ENCODE measurements at regions not wholly inside any gene's neighbourhood (a gene's known extent, or its start where the extent isn't known, plus 50 kb on each side); places are given as distances from the start of the nearest gene placed in this dataset.

DNA sequence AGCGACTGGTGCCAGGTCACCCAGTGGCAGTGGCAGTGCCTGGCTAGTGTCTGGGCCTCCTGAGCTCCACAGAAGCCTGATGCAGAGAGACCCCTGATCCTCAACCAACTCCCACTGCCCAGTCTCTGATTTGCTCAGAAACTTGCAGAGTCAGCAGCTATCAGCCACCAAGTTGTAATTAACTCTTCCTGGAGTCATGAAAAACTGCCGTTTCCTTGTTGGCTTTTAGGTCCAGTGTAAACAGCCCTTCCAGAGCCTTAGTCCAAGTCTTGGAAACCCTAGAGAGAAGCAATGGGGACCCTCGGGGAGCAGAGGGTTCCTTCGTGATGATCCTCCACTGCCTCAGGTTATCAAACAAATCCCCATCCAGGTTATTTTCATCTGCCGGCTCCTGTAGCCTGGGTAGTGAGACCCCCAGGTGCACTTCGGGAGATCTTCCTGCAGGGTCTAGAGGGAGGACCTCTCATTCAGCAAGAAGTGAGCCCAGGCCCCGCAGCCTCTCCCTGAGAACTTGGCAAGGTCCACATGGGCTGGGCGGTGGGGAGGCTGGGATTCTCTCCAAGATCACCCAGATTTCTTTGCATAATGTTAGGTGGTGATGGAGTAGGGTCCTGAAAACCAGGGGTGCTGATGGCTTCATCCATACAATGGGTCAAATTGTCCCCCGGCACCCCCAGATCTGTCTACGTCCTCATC, 137.7 kb upstream of the HDAC4 start:
- DNase-seq: no peak

DNA sequence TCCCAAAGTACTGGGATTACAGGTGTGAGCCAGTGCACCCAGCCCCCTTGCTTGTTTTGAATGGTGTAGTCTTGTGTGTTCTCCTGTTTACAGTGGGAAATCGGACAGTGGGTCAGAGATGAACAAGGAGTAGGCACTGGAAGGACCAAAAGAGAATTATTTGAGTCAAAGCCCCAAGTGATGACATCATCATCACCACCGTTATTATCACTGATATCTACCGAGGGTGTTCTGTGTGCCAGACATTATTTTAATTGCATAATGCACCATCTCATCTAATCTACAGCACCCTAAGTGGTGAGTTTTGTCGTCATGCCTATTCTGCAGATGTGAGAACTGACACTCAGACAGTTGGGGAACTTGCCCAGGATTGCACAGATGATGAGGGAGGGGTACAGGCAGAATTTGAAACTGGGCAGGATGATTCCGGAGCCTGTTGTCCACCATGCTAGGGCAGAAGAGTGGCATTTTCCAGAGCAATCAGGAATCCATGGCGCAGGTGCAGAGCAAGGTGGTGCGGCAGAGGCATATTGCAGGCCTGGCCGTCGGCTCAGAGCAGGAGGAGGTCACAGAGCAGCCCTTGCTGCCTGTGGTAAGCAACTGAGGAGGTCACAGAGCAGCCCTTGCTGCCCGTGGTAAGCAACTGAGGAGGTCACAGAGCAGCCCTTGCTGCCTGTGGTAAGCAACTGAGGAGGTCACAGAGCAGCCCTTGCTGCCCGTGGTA, 137.0 kb upstream of the HDAC4 start:
- DNase-seq: no peak

DNA sequence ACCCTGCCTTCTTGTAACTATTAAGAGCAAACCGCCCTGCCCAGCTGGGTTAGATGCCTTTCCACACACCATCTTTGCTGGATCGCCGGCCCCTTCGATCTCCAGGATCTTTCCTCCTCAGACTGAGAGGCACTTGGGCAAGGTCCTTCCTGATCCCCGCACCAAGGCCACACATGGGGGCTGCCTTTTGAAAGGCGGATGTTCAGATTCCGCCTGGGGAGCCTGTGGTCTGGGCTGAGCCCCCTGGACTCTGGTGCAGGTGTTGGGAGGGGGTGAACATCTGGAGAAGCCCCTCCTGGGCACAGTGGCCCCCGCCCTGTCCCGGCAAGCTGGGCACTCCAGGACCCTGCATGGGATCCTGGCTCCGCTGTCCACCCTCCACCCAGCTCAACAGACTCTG, 135.4 kb upstream of the HDAC4 start:
- no peak for DNase-seq

DNA sequence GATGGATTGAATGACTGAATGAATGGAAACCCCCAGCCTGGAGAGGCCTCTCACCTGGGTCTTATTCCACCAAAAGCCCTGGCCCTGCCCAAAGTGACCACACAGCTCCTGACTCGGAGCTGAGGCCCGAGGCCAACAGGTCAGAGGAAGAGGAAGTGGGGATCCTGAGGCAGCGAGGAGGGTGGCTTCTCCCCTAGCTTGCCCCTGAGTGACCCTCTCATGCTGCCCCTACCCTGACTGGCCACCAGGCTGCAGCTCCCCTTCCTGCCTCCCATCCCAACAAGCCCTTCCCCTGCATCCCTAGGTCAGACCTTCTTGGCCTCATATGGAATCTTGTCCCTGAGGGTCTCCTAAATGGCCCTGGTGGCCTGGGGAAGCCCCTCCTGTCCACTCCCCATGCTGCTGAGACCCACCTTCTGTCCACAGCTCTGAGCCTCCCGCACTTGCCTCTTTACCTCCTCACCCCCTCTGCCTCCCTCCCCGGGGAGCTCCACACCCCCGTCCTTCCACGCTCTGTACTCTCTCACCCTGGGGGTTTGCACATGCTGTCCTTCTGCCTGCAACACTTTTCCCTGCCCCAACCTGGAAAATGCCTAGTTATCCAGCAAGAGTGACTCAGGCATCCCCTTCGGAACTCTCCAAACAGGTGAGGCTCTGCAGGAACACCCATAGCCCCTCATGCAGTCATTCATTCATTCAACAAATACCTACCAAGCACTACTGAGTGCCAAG, 134.8 kb upstream of the HDAC4 start:
- no peak for DNase-seq

DNA sequence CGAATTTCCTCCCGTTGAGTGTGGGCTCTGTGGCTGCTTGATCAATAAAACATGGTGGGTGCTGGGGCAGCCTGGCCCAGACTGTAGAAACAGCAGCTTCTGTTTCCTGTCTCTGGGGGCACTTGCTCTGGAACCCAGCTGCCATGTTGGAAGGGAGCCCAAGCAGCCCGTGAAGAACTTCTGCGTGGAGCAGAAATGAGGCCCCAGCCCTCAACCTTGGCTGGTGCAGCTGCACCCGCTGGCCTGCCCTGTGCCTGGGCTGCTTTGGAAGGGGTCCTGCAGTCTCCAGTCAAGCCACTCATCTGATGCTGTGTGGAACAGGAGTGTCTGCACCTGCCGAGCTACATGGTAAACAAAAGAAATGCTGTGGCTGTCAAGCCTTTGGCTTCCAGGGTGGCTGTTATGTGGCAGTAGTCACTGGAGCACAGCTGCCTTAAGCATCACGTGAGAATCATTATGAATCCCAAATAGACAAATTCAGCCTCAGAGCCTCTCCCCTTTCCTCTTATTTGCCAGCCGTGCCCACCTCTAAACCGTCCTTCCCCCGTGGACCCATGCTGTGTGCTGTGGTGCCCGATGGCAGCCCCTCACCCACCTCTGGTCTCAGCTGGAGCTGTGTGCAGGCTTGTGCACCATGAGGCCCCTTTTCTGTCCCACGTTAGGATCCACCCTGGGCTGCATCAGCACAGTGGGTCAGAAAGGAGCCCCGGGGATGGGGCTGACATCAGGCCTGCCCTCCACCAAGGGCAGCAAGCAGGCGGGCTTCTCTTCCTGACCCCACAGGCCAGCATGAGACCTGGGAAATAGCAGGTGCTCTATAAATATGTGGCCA, 134.0 kb upstream of the HDAC4 start:
- no peak for DNase-seq

DNA sequence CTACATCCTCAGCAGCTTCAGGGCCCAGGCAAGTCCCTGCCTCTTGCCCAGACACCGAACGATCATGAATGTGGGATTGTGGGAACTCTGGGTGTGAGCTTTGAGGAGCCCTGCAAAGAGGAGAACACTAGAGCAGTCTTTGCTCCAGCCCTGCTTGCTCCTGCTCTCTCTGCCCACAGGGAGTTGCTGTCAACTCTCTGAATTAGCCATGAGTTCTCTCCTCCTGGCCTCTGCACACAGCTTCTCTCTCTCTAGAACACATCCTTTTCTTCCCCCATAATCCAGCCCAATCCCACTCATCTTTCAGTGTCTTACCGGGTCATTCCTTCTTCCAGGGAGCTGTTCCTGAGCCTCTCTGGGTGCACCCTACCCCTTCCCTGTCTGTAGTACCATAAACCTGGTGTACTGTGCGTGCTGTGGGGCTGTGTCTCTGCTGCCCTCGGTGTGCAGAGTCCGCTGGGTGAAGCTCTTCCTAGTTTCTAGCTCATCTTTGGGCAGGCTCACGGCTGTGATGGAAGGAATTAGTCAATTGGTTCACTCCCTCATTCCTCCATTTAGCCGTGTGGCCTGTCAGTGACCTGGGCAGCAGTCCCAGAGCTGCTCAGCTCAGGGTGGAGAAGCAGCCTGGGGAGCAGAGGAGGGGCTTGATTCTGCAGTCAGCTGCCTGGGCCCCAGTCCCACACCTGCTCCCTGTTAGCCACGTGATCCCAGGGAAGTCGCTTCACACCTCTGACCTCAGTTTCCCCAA, 132.9 kb upstream of the HDAC4 start:
- no peak for DNase-seq

DNA sequence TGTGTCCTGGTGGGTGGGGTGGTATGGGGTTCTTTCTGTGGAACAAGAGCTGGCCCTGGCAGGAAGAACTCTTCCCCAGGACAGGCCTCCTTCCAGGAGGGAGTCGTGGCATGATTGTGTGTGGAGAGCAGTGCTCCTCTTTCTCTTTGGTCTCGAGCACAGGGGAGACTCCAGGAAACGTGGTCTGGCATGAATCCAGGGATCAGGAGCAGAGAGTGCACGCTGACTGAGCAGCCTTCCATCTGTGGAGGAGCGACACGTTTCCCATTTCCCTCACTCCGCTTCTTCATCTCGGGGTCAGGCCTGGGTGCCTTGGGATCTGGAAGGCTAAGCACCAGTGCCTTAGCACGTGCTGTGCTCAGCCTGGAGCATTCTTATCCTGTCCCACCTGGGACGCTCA, 132.0 kb upstream of the HDAC4 start:
- DNase-seq: no peak

DNA sequence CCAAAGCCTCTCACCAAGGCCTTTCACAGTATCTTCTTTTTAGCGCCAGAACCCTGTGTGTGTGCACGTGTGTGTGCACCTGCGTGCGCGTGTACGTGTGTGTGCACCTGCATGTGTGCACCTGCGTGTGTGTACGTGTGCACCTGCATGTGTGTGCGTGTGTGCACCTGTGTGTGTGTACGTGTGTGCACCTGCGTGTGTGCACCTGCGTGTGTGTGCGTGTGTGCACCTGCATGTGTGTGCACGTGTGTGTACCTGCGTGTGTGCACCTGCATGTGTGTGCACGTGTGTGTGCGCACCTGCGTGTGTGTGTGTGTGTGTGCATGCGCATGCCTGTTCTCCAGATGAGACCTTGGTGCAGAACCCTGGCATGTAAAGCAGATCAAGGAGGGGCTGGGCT, 131.4 kb upstream of the HDAC4 start:
- DNase-seq: no peak

DNA sequence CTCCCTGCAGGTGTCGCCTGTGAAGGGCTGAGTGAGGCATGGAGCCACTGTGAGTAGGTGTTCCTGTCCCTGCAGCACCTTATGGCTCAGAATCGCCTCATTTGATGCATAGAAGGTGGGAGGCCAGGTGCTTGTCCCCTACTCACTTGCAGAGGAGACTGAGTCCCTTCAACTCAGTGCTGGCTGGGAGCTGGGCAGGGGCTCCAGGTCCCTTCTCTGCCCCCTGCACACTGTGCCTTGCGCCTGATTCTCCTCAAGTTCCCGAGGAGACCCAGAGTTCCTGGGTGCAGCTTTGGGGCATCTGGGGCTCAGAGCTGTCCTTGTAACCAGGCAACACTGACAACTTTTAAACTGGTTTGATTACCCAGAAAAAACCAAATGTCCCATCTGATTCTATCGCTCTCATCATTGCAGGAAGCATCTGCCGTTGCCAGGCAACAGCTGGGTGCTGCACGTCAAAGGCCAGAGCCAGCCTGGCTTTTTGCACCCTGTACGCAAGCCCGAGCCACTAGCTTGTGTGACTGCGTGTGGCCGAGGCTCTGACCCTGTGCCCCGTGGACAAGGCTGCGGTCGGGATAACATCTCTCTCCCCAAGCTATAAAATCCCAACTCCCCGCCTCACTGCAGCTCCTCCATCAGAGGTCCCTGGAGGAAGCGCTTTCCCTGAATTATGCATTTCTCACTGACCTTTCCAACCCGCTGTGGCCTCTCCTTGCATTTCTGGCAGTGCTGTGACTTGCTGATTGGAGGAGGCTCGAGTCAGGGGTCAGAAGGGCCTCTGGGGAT, 130.8 kb upstream of the HDAC4 start:
- DNase-seq: no peak

DNA sequence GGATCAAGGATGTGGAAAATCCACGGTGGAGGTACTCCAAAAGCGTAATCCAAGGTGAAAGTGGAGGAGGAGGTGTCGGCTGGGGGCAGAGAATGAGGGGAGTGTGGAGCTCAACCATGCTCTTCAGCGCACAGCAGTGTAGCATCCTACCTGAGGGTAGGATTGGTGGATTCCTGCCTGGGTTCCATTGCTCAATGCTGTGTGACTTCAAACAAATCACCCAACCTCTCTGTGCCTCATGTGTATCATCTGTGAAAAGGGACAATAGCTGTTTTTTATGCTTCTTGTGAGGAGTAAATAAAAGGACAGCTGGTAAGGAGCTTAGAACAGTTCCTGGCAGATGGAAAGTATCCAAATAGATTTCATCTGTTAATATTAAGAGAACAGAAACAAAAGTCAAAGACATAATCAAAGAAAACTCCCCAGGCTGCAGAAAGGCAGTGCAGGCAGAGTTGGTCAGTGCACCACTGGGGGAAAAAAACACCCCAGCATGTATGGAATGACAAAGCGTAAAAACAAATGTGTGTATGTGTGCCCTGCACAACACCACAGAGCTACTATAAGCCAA, 130.0 kb upstream of the HDAC4 start:
- no peak for DNase-seq

DNA sequence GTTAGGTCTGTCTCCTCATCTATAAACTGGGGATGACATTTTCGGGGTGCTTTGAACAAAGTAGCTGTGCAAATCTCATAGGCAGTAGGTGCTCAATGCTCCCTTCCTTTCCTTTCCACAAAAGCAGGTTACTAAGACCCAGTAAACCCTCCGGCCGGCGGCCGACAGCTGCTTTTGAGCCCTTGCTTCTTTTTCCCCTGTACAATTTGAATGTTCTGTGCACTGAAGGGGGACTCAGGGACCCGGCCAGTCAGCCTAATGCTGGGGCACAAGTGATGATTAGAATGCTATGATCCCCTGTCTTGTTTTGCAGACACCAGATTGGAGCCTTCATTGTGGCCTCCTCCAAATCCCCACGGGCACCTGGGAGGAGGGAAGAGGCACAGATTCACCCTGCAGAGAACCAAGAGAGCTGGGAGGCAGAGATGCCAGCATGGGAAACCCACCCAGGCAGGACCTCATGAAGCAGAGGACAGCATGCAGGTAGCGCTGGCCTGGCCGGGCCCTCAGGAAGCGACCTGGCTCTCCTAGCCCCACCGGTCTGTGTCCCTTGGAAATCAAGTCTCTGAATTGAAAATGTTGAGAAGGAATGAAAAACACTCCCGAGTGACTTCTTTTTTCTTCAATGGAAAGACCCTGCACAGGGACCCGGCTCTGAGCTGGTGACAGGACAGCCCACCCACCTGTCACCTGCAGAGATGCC, 128.6 kb upstream of the HDAC4 start:
- DNase-seq: no peak

DNA sequence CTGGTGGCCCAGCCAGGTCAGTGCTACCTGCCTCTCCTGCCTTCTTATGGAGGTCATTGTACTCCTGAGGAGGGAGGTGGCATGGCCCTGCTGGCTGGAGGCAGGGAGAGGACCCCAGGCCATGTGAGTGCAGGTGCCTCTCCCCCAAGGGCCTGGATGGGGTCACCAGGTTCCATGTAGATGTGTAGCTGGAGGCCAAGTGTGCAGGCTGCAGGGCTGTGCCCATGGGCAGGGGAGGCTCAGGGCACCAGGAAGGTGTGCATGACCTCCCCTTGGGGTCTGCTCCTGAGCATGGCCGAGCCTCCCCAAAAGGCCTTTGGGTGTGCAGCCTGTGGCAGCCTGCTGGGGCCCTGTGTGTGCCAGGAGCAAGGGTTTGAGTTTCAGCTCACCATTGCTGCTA, 128.1 kb upstream of the HDAC4 start:
- no peak for DNase-seq

DNA sequence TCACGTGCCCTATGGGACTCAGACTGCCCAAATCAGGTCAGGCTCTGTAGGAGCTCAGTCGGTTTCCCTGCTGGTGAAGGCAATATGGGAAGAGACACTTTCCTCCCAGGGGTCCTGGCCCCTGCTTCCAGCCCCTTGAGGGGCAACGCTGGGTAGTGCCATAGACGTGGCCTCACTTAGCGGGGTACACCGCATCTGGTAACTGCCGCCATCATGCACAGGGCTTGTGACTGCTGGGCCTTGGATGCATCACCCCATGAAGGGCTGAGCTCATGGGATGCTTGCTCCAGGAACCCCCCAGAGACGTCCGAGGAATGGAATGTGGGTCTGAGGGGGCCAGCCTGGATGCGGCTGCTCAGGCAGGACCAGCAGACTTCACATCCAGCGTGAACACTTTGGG, 127.3 kb upstream of the HDAC4 start:
- DNase-seq: no peak

DNA sequence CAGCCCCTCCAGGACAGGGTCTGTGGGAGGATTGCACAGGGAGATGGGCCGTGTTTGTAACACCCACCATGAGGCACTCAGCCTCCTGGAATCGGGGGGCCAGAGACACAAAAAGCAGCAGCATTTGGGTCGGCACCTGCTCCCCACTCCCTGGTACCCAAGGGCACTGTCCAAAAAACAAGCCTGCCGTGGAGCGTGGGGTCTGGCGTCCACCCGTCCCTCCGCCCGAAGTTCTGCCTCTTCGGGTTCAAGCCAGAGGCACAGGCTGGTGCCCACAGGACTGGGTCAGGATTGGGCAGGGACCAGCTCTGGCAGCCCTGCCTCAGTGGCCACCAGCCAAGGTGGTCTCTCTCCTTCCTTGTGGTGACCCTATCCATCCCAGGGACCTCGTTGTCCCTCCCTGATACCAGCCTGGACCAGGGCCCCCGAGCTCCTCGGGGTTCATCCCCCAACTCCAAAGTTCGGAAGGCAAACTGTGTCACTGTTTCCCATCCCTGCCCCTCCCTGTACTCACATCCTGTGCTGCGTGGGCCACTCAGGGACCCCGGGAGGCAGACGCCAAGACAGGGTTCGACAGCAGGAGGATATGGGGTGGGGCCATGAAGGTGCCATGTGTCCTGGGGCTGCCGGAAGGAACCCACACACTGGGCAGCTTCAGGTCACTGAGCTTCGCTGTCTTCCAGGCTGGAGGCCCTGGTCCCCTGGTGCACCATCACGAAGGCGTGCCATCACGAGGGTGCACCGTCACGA, 126.0 kb upstream of the HDAC4 start:
- no peak for DNase-seq

DNA sequence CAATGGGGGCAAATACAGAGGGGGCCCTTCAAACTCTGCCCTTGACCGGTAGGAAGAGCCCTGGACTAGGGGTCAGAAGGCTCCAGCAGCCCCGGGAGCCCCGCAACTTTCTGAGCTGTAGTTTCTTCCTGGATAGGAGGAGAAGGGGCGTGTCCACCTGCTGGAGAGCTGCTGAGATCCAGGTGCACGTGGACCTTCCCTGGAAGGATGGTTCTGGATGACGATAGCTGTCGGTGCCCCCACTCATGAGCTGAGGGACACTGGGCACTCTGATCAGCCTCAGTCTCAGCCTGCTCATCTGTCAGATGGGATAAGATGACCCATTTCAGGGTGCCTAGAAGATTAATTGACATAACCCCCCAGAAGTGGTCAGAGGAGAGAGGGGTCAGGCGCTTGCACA, 125.2 kb upstream of the HDAC4 start:
- no peak for DNase-seq

DNA sequence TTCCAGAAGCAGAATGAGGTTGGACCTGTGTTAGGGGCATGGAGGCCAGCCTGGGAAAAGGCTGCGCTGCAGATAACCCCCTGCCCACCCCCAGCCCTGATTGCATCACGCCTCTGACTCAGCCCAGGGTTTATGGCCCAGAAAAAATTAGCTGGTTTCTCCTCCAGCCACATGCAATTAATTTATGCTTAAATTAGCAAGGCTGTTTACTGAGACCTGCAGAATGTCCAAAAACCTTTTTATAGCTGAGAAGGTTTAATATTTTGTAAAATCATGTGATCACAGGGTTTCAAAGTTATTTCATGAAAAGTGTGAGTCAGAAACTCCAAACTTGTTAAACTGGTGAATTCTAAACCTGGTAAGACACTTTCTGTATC, 123.1 kb upstream of the HDAC4 start:
- peak; percentile 48 for DNase-seq

DNA sequence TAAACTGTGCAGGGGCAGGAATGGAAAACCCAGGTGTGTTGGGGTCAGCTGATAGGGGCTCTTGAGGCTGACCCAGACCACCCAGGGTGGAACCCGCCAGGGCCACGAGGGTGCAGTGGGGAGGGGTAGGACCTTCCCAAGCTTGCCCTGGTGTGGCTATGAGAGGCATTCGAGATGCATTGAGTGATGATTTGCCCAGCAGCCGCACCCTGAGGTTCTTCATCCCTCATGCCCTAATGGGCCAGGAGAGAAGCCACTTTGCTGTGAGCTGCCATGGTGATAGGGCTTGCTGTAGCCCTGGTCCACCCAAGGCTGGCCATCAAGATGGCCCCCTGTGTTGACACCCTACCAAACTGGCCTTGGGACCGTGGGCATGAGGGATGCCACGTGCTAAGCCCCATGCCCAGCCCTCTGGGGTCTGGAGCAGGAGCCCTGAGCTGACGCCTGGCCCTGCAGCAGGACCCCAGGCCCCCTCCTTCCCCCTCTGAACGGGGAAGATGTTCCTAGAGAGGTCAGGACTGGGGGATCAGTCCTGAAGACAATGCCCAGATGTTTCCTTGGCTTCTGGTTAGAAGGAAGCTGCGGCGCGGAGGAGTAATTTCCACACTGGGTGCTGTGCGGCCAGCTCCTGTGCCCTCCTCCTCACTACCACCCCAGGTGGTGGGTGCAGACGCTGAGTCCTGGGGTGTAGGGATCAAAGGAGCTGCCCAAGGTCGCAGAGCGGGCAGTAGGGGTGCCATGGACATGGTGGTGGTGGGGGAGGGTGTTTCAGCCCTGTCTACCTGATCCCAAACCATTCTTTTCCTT, 122.5 kb upstream of the HDAC4 start:
- no peak for DNase-seq

DNA sequence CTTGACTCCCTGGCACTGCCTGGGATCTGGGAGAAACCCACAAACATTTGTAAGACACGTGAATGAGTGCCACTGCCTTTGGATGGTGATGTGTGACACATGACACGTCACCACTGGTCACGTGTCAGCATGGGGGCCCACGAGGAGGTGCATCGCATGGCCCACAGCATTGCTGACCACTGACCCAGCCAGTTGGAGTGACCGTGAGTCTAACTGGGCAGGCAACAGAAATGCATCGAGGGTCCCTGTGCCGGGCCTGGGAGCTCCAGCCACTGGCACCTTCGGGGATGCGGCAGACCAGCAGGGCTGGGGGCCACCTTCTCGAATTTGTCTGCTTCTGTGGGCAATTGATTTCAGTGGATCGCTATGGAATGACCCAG, 121.9 kb upstream of the HDAC4 start:
- no peak for DNase-seq
